ENCODE measurements at regions not wholly inside any gene's neighbourhood (a gene's known extent, or its start where the extent isn't known, plus 50 kb on each side); places are given as distances from the start of the nearest gene placed in this dataset.

DNA sequence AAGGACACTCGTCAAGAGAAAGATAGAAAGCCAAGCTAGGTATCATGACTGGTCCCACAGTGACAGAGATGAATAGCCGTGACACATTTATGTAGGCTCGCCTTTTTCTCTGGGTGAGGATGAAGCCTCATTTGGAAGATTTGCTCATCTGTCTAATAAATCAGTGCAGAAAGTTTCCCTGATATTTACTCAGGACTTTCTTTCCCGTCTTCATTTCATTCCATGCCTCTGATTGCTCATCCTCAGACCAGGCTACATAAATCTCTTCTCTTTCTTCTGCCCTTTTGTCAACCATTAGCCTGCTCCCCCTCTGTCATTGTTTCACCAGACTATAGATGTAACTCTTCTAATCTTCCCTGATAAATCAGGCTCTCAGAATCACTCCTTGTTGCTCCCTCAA, 361.8 kb upstream of the MEIS1 start:
- TF ChIP-seq, protein P1, sequence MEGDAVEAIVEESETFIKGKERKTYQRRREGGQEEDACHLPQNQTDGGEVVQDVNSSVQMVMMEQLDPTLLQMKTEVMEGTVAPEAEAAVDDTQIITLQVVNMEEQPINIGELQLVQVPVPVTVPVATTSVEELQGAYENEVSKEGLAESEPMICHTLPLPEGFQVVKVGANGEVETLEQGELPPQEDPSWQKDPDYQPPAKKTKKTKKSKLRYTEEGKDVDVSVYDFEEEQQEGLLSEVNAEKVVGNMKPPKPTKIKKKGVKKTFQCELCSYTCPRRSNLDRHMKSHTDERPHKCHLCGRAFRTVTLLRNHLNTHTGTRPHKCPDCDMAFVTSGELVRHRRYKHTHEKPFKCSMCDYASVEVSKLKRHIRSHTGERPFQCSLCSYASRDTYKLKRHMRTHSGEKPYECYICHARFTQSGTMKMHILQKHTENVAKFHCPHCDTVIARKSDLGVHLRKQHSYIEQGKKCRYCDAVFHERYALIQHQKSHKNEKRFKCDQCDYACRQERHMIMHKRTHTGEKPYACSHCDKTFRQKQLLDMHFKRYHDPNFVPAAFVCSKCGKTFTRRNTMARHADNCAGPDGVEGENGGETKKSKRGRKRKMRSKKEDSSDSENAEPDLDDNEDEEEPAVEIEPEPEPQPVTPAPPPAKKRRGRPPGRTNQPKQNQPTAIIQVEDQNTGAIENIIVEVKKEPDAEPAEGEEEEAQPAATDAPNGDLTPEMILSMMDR (IDR thresholded peaks at IDR 0.05) = no peak
- TF ChIP-seq POLR2A (IDR thresholded peaks at IDR 0.05) = no peak
